Suprapubic skin (tissue), 4 donors: ENCODE measurements at regions not wholly inside any gene's neighbourhood (a gene's known extent, or its start where the extent isn't known, plus 50 kb on each side); places are given as distances from the start of the nearest gene placed in this dataset.

Experiments
- CTCF ChIP-seq, 2 donors: fragments of 200-600 bp in 1 of 2; fragments of 450-650 bp in 1 of 2; sonication (generic) in 1 of 2; IDR thresholded peaks; one replicate each; pipeline ENCODE4 v1.5.1; 2016 to 2019; ENCODE audit warnings: antibody characterized with exemption in 2 of 2, mild to moderate bottlenecking in 1 of 2, moderate library complexity in 1 of 2
- EP300 ChIP-seq: sonication (generic); formaldehyde crosslinking; IDR thresholded peaks from one replicate; pipeline ENCODE4 v1.6.1; 2017; ENCODE audit warnings: antibody characterized with exemption
- POLR2A ChIP-seq, 2 donors: fragments of 450-650 bp; IDR thresholded peaks; one replicate each; pipeline ENCODE4 v1.6.1; 2017; ENCODE audit warnings: antibody characterized with exemption in 2 of 2, mild to moderate bottlenecking in 2 of 2, moderate library complexity in 2 of 2
- POLR2AphosphoS5 ChIP-seq, 3 donors: sonication (generic); formaldehyde crosslinking; IDR thresholded peaks; one replicate each; pipeline ENCODE4 v1.6.1; 2017; ENCODE audit warnings: antibody characterized with exemption in 3 of 3

GRCh38 chr1:5399771-5400170 is 592.5 kb downstream of the NPHP4 start:
- TF ChIP-seq POLR2A (IDR thresholded peaks at IDR 0.05), result no peak
- no peak for TF ChIP-seq CTCF (IDR thresholded peaks at IDR 0.05)
- TF ChIP-seq POLR2AphosphoS5 (IDR thresholded peaks at IDR 0.05), result no peak
- no peak for TF ChIP-seq EP300
